Right atrium auricular region (tissue), 2 donors: ENCODE measurements at regions not wholly inside any gene's neighbourhood (a gene's known extent, or its start where the extent isn't known, plus 50 kb on each side); places are given as distances from the start of the nearest gene placed in this dataset.

Source experiments
- DNase-seq: peaks from one replicate; pipeline ENCODE4 v3.0.0-alpha.2; 2019; ENCODE audit warnings: low spot score
- H3K27ac ChIP-seq, 2 donors: fragments of 200-600 bp; sonication (generic); 1 replicate in 1 of 2; 2 replicates in 1 of 2; pipeline ENCODE4 v1.5.1; 2016 to 2019
- H3K27me3 ChIP-seq, 2 donors: fragments of 200-600 bp; sonication (generic); one replicate each; pipeline versions ENCODE4 v1.5.1 to v1.6.0; 2017 to 2019
- H3K36me3 ChIP-seq: fragments of 200-600 bp; sonication (generic); one replicate; pipeline ENCODE4 v1.5.1; 2016
- H3K4me1 ChIP-seq, 2 donors: fragments of 200-600 bp; sonication (generic); one replicate each; pipeline versions ENCODE4 v1.5.1 to v1.6.0; 2017 to 2019
- H3K4me3 ChIP-seq, 2 donors: fragments of 200-600 bp; sonication (generic); 1 replicate in 1 of 2; 2 replicates in 1 of 2; pipeline ENCODE4 v1.5.1; 2017 to 2019; ENCODE audit warnings: mild to moderate bottlenecking in 1 of 2, moderate library complexity in 1 of 2
- H3K9me3 ChIP-seq, 2 donors: fragments of 200-600 bp; sonication (generic); one replicate each; pipeline ENCODE4 v1.5.1; 2019
- TF ChIP-seq, protein P1 (sequence below), 2 donors: fragments of 200-600 bp; sonication (generic); IDR thresholded peaks; one replicate each; pipeline ENCODE4 v1.5.1; 2019; ENCODE audit warnings: antibody characterized with exemption in 2 of 2

DNA sequence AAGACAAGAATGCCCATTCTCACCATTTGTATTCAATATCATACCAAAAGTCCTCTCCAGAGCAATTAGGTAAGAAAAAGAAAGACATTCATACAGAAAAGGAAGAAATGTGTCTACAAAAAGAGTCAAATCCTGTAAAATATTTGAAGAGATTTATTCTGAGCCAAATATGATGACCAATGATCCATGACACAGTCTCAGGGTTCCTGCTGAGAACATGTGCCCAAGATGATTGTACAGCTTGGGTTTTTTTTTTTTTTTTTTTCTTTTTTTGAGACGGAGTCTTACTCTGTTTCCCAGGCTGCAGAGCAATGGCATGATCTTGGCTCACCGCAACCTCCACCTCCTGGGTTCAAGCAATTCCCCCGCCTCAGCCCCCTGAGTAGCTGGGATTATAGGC lies 296.2 kb downstream of the C12orf75 start:
- TF ChIP-seq, protein P1, sequence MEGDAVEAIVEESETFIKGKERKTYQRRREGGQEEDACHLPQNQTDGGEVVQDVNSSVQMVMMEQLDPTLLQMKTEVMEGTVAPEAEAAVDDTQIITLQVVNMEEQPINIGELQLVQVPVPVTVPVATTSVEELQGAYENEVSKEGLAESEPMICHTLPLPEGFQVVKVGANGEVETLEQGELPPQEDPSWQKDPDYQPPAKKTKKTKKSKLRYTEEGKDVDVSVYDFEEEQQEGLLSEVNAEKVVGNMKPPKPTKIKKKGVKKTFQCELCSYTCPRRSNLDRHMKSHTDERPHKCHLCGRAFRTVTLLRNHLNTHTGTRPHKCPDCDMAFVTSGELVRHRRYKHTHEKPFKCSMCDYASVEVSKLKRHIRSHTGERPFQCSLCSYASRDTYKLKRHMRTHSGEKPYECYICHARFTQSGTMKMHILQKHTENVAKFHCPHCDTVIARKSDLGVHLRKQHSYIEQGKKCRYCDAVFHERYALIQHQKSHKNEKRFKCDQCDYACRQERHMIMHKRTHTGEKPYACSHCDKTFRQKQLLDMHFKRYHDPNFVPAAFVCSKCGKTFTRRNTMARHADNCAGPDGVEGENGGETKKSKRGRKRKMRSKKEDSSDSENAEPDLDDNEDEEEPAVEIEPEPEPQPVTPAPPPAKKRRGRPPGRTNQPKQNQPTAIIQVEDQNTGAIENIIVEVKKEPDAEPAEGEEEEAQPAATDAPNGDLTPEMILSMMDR (IDR thresholded peaks at IDR 0.05): no peak
- DNase-seq: no peak
- H3K4me1 ChIP-seq: no peaks in the 10 kb centered on the region
- H3K27me3 ChIP-seq: no peaks in the 10 kb centered on the region
- H3K9me3 ChIP-seq: no peaks in the 10 kb centered on the region
- no peak overlapping the region for H3K4me3 ChIP-seq
- no peak overlapping the region for H3K27ac ChIP-seq
- no peaks in the 10 kb centered on the region for H3K36me3 ChIP-seq

DNA sequence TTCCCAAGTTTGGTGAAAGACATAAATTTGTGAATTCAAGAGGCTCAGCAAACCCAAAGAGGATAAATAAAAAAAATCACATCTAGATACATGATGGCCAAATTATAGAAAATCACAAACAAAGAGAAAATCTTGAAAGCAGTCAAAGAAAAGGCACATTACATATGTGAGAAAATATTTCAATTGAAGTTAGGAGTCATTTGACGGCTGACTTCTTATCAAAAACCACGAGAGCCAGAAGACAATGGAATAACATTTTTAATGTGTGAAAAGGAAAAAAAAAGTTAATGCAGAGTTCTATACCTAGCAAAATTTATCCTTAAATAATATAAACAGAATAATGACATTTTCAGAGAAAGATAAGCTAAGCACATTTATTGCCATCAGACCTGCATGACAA lies 307.0 kb downstream of the C12orf75 start:
- H3K27me3 ChIP-seq: no peaks in the 10 kb centered on the region
- DNase-seq: no peak
- no peak overlapping the region for H3K27ac ChIP-seq
- no peak overlapping the region for H3K4me3 ChIP-seq
- no peaks in the 10 kb centered on the region for H3K4me1 ChIP-seq
- no peaks in the 10 kb centered on the region for H3K36me3 ChIP-seq
- TF ChIP-seq, protein P1 (IDR thresholded peaks at IDR 0.05): no peak
- H3K9me3 ChIP-seq: peaks cover 0 to 15% of the 10 kb centered on the region in 2 donors

DNA sequence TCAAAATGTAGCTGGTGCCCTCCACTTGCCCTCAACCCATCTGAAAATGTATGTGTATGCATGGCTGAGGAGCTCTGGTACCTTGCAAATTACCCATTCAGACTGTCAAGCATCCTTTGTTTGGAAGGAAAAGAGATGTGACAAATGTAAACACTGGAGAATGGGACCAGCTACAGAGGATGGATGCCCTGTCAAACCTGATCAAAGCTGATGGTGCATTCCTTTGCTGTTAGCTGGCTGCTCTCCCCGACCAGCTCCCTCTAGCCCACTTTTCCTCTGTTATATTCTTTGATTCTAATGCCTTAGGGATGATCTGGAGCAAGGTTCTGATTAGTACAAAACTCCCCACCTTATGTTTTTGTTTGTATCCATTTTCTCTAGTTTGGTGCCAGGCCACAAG lies 310.3 kb downstream of the C12orf75 start:
- Histone ChIP-seq H3K27ac (no peak overlapping the region), H3K9me3 (peaks cover 0 to 15% of the 10 kb centered on the region in 2 donors), H3K4me1 (no peaks in the 10 kb centered on the region), H3K27me3 (no peaks in the 10 kb centered on the region), H3K36me3 (no peaks in the 10 kb centered on the region), H3K4me3 (no peak overlapping the region)
- TF ChIP-seq, protein P1 (IDR thresholded peaks at IDR 0.05): no peak
- DNase-seq: no peak

DNA sequence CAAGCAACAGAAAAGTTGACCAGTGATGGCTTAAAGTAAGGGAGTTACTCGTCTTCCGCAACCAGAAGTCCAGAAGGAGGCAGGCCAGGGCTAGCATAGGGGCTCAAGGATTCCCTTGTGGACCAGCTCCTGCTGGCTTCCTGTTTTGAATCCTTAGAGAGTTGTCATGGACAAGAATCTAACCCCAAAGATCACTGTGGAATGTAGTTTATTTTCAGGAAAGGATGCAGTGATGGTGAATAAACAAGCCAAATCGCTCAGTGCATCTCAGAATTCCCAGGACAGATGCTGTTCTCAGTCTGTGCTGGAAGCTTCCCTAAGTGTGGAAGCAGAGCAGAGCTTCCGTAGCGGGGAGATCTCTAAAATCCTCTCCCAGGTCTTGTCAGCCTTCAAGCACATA lies 311.3 kb downstream of the C12orf75 start:
- TF ChIP-seq, protein P1 (IDR thresholded peaks at IDR 0.05): no peak
- Histone ChIP-seq H3K36me3 (no peaks in the 10 kb centered on the region), H3K27me3 (no peaks in the 10 kb centered on the region), H3K4me3 (no peak overlapping the region), H3K9me3 (peaks cover 0 to 10% of the 10 kb centered on the region in 2 donors), H3K4me1 (no peaks in the 10 kb centered on the region), H3K27ac (no peak overlapping the region)
- no peak for DNase-seq

DNA sequence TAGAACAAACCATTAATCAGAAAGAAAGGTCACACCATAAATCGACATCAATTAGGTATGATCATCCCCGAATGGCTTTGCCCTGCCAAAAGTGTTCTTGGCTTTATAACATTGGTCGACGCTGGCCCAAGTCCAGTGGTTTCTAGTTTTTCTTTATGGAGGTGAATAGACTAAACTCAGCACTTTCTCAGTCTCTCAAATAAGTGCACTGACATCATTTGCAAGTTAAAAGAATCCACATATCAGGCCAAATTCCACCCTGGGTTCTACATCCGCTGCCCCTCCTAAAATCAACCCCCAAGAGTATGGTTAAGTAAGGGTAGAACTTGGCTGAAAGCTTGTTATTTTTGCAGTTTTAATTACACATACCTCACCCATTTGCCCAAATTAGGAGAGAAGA lies 314.3 kb downstream of the C12orf75 start:
- Histone ChIP-seq H3K36me3 (no peaks in the 10 kb centered on the region), H3K9me3 (peaks cover 0 to 4% of the 10 kb centered on the region in 2 donors), H3K4me1 (no peaks in the 10 kb centered on the region), H3K27me3 (no peaks in the 10 kb centered on the region), H3K27ac (no peak overlapping the region), H3K4me3 (no peak overlapping the region)
- TF ChIP-seq, protein P1 (IDR thresholded peaks at IDR 0.05): no peak
- DNase-seq: no peak

DNA sequence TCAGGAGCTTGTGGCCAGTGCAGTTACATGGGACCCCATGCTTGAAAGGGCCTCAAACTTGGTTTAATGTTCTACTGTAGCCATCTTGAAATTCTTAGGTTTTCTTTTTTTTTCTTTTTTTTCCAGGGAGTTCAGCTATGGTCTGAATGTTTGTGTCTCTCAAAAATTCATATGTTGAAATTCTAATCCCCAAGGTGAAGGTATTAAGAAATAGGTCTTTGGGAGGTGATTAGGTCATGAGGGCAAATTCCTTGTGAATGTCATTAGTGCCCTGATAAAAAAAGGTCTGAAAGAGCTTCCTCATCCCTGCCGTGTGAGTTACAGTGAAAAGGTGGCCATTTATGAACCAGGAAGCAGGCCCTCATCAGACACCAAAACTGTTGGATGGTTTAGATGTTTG lies 324.1 kb downstream of the C12orf75 start:
- TF ChIP-seq, protein P1 (IDR thresholded peaks at IDR 0.05): no peak
- no peak for DNase-seq
- Histone ChIP-seq H3K4me3 (no peak overlapping the region), H3K4me1 (peaks cover 0 to 21% of the 10 kb centered on the region in 2 donors), H3K9me3 (peaks cover 0 to 4% of the 10 kb centered on the region in 2 donors), H3K36me3 (no peaks in the 10 kb centered on the region), H3K27ac (no peak overlapping the region), H3K27me3 (no peaks in the 10 kb centered on the region)
